ENCODE measurements at regions not wholly inside any gene's neighbourhood (a gene's known extent, or its start where the extent isn't known, plus 50 kb on each side); places are given as distances from the start of the nearest gene placed in this dataset.

- no peak for ATAC-seq
- intact Hi-C loops (cut with micrococcal nuclease; ENCODE audit: unreplicated experiment): no loop called here
- ChIA-PET SMC1A (ENCODE audit: uncharacterized antibody, unreplicated experiment) (interaction anchor here (1.2 kb wide), 1 partner anchor 12 kb away, joined by 3 read pairs; no protein-coding TSS in a partner anchor), RAD21 (ENCODE audit: unreplicated experiment) (interaction anchor here (1.0 kb wide), 1 partner anchor 9 kb away, joined by 3 read pairs; no protein-coding TSS in a partner anchor), CTCF (interaction anchor here (0.8 to 1.9 kb wide), 8 partner anchors 9 to 441 kb away, joined by 3 to 10 read pairs (median 4); no protein-coding TSS in a partner anchor), POLR2A (no interaction called here)
- DNase-seq (ENCODE audit: low read depth, low spot score): no peak
- no peak overlapping the region for H3K27ac ChIP-seq (ENCODE audit: control insufficient read depth, insufficient read depth)
- H3K9me3 ChIP-seq (replicated peaks; ENCODE audit: control insufficient read depth, insufficient read depth, low read length): no peaks in the 10 kb centered on the region
- no peaks in the 10 kb centered on the region for H3K79me2 ChIP-seq (ENCODE audit: control insufficient read depth, insufficient read depth, low read length)
- H4K20me1 ChIP-seq (ENCODE audit: control insufficient read depth, insufficient read depth): no peaks in the 10 kb centered on the region
- peak; percentile 44 for FAIRE-seq
- no peak overlapping the region; the same call in 1 of the 2 replicates for H2AFZ ChIP-seq (ENCODE audit: control insufficient read depth, low read depth, low read length)
- WGBS (ENCODE audit: insufficient coverage, insufficient replicate concordance, low lambda C conversion rate, missing lambda C conversion rate): 44% methylated on average over 4 of the region's 4 CpGs
- in situ Hi-C loops (cut with MboI): no loop called here
- no peaks in the 10 kb centered on the region for H3K36me3 ChIP-seq (ENCODE audit: control insufficient read depth in 2 of 2, insufficient read depth in 2 of 2, low read length in 1 of 2)
- no peak overlapping the region for H3K9ac ChIP-seq (ENCODE audit: control insufficient read depth, insufficient read depth, low read length)
- H3K27me3 ChIP-seq (replicated peaks in 1 of 2; ENCODE audit: control insufficient read depth in 2 of 2, insufficient read depth in 2 of 2, low read length in 1 of 2): no peaks in the 10 kb centered on the region
- no peak overlapping the region for H3K4me3 ChIP-seq
- H3K4me2 ChIP-seq (ENCODE audit: control insufficient read depth, insufficient read depth): no peak overlapping the region
- H3K4me1 ChIP-seq (ENCODE audit: control insufficient read depth, insufficient read depth, low read length): no peaks in the 10 kb centered on the region
- BruUV-seq (replicated peaks): no TSS peak
- TF ChIP-seq, protein P1, sequence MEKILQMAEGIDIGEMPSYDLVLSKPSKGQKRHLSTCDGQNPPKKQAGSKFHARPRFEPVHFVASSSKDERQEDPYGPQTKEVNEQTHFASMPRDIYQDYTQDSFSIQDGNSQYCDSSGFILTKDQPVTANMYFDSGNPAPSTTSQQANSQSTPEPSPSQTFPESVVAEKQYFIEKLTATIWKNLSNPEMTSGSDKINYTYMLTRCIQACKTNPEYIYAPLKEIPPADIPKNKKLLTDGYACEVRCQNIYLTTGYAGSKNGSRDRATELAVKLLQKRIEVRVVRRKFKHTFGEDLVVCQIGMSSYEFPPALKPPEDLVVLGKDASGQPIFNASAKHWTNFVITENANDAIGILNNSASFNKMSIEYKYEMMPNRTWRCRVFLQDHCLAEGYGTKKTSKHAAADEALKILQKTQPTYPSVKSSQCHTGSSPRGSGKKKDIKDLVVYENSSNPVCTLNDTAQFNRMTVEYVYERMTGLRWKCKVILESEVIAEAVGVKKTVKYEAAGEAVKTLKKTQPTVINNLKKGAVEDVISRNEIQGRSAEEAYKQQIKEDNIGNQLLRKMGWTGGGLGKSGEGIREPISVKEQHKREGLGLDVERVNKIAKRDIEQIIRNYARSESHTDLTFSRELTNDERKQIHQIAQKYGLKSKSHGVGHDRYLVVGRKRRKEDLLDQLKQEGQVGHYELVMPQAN (conservative IDR thresholded peaks at IDR 0.05): no peak
- TF ChIP-seq YY1 (IDR thresholded peaks at IDR 0.05; ENCODE audit: low read depth, low read length) (0 out of 2 replicates have a peak, but pooled peaks have one; percentile 29), CTCF (IDR thresholded peaks at IDR 0.05 in 2 of 3, conservative IDR thresholded peaks at IDR 0.05 in 1 of 3; ENCODE audit: control insufficient read depth in 2 of 3, extremely low read depth in 1 of 3, insufficient read depth in 1 of 3, low read depth in 3 of 3, low read length in 3 of 3) (peak; percentile 23 to 61 (median 39); a peak in 5 of 6 replicates), CHD1 (IDR thresholded peaks at IDR 0.05; ENCODE audit: low read depth, low read length) (no peak), POU2F2 (IDR thresholded peaks at IDR 0.05; ENCODE audit: borderline replicate concordance, low read depth, low read length) (no peak), SMAD5 (IDR thresholded peaks at IDR 0.05; ENCODE audit: low read depth) (no peak)
Measured at GRCh38 chr14:22131749-22132476, 457.1 kb downstream of the DAD1 start.
